ENCODE measurements at regions not wholly inside any gene's neighbourhood (a gene's known extent, or its start where the extent isn't known, plus 50 kb on each side); places are given as distances from the start of the nearest gene placed in this dataset.
A peak's percentile ranks its signal among the peaks of the same experiment; 100 is the strongest.

DNA sequence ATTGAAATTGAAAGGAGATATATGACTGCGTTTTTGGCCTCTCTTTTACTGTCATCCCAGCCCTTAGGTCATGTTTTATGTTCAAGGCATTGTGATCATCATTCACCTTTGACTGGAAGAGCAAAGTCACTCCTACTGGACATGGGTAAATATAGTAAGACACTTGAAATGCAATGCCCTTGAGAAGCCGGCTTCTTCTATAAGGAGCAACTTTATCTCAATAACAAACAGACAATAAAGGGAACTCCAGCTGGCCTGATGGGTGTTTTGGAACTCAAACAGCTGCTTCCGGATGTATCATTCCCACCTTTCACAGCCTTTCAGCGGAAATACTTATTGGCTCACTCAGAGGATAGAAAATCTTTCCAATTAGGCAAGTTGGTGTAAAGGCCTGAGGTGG, 65.1 kb upstream of the C4orf54 start:
- no peaks in the 10 kb centered on the region for H3K27me3 Mint-ChIP-seq (ENCODE audit: insufficient read depth, low read depth)
- Histone ChIP-seq H3K4me1 (peaks cover 9% of the 10 kb centered on the region), H3K27me3 (no peaks in the 10 kb centered on the region), H3K9me3 (ENCODE audit: low read depth) (no peaks in the 10 kb centered on the region), H3K36me3 (no peaks in the 10 kb centered on the region), H3K9ac (no peak overlapping the region), H2AFZ (replicated peaks) (no peak overlapping the region), H3K4me3 (no peak overlapping the region), H3F3A (ENCODE audit: low read depth) (no peaks in the 10 kb centered on the region), H4K20me1 (ENCODE audit: low read depth) (no peaks in the 10 kb centered on the region), H3K27ac (no peak overlapping the region), H3K79me2 (ENCODE audit: low read depth) (no peaks in the 10 kb centered on the region), H3K4me2 (no peak overlapping the region)
- peaks cover 3% of the 10 kb centered on the region for H3K9me3 Mint-ChIP-seq
- no peak for DNase-seq (ENCODE audit: low spot score)
- H3K4me1 Mint-ChIP-seq = peaks cover 31% of the 10 kb centered on the region
- no peak overlapping the region for H3K27ac Mint-ChIP-seq
- H3K4me3 Mint-ChIP-seq = no peak overlapping the region
- no peaks in the 10 kb centered on the region for H3K36me3 Mint-ChIP-seq
- TF ChIP-seq EZH2phosphoT487 (IDR thresholded peaks at IDR 0.05) (no peak), EZH2 (IDR thresholded peaks at IDR 0.05) (no peak), CTCF (IDR thresholded peaks at IDR 0.05) (no peak)

- H3K4me1 ChIP-seq = peaks cover 9% of the 10 kb centered on the region
Measured at GRCh38 chr4:99722006-99722405, 64.4 kb upstream of the C4orf54 start.

DNA sequence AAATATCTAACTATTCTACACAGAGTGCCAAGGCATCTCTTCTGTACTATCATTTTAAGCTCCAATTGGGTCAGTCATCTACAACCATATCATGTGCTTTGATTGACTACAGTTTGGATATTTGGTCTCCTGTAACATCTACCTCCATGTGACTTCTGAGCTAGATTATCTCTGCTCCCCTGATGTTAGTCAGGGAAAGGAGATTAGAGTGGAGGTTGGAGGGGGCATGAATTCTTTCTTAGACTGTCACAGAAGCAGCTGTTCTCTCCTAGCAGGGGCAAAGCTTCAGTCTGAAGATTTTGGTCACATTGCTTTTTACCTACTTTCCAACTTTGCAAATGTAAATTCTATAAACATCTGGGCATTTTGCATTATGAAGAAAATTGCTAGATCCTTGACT, 62.6 kb upstream of the C4orf54 start:
- H3K27me3 ChIP-seq = no peaks in the 10 kb centered on the region
- Mint-ChIP-seq H3K4me1 (peaks cover 31% of the 10 kb centered on the region), H3K27ac (no peak overlapping the region), H3K9me3 (no peaks in the 10 kb centered on the region), H3K4me3 (no peak overlapping the region), H3K36me3 (no peaks in the 10 kb centered on the region), H3K27me3 (ENCODE audit: insufficient read depth, low read depth) (no peaks in the 10 kb centered on the region)
- DNase-seq (ENCODE audit: low spot score) = peak; percentile 31
- H3K4me2 ChIP-seq = no peak overlapping the region
- no peaks in the 10 kb centered on the region for H3K36me3 ChIP-seq
- H4K20me1 ChIP-seq (ENCODE audit: low read depth) = no peaks in the 10 kb centered on the region
- H3K4me3 ChIP-seq = no peak overlapping the region
- TF ChIP-seq EZH2 (IDR thresholded peaks at IDR 0.05) (no peak), CTCF (IDR thresholded peaks at IDR 0.05) (no peak), EZH2phosphoT487 (IDR thresholded peaks at IDR 0.05) (no peak)
- no peaks in the 10 kb centered on the region for H3K79me2 ChIP-seq (ENCODE audit: low read depth)
- H3K4me1 ChIP-seq = peaks cover 9% of the 10 kb centered on the region
- no peak overlapping the region for H3K27ac ChIP-seq
- no peaks in the 10 kb centered on the region for H3F3A ChIP-seq (ENCODE audit: low read depth)
- no peak overlapping the region for H3K9ac ChIP-seq
- no peaks in the 10 kb centered on the region for H3K9me3 ChIP-seq (ENCODE audit: low read depth)
- H2AFZ ChIP-seq (replicated peaks) = peak overlapping the region; percentile 63

More at GRCh38 chr4:99722006-99722405, 64.4 kb upstream of the C4orf54 start:
- TF ChIP-seq CTCF (IDR thresholded peaks at IDR 0.05) = no peak
- no peak for TF ChIP-seq EZH2 (IDR thresholded peaks at IDR 0.05)
- no peak for TF ChIP-seq EZH2phosphoT487 (IDR thresholded peaks at IDR 0.05)
- H3K4me2 ChIP-seq = no peak overlapping the region
- H3K36me3 Mint-ChIP-seq = no peaks in the 10 kb centered on the region
- H3K36me3 ChIP-seq = no peaks in the 10 kb centered on the region
- peak overlapping the region; percentile 44 for H3K27ac Mint-ChIP-seq
- H3K27ac ChIP-seq = no peak overlapping the region
- peaks cover 3% of the 10 kb centered on the region for H3K9me3 Mint-ChIP-seq
- H3K9me3 ChIP-seq (ENCODE audit: low read depth) = no peaks in the 10 kb centered on the region
- H3K4me3 ChIP-seq = no peak overlapping the region
- H3K79me2 ChIP-seq (ENCODE audit: low read depth) = no peaks in the 10 kb centered on the region
- no peak overlapping the region for H3K4me3 Mint-ChIP-seq
- DNase-seq (ENCODE audit: low spot score) = no peak
- peaks cover 31% of the 10 kb centered on the region for H3K4me1 Mint-ChIP-seq
- no peaks in the 10 kb centered on the region for H3K27me3 ChIP-seq
- no peaks in the 10 kb centered on the region for H4K20me1 ChIP-seq (ENCODE audit: low read depth)
- no peak overlapping the region for H3K9ac ChIP-seq
- H2AFZ ChIP-seq (replicated peaks) = no peak overlapping the region
- no peaks in the 10 kb centered on the region for H3K27me3 Mint-ChIP-seq (ENCODE audit: insufficient read depth, low read depth)
- no peaks in the 10 kb centered on the region for H3F3A ChIP-seq (ENCODE audit: low read depth)

Data from neural progenitor cell (in vitro differentiated cells).